NCI-H146 treated with DMSO at 0.1 percent for 48 hours (cell line): ENCODE measurements at regions not wholly inside any gene's neighbourhood (a gene's known extent, or its start where the extent isn't known, plus 50 kb on each side); places are given as distances from the start of the nearest gene placed in this dataset.

Experiments used
- DNase-seq: peaks from one replicate; lab custom pipeline; 2025; ENCODE audit not compliant: unreplicated experiment; lab: John Stamatoyannopoulos, UW

- DNase-seq = no peak
These were observed 371.3 kb upstream of the DDHD1 start for GRCh38 chr14:53524391-53524790.

- no peak for DNase-seq
These were observed 370.1 kb upstream of the DDHD1 start for GRCh38 chr14:53523226-53523625.

GRCh38 chr14:53520078-53520928 is 367.2 kb upstream of the DDHD1 start:
- DNase-seq = no peak

DNA sequence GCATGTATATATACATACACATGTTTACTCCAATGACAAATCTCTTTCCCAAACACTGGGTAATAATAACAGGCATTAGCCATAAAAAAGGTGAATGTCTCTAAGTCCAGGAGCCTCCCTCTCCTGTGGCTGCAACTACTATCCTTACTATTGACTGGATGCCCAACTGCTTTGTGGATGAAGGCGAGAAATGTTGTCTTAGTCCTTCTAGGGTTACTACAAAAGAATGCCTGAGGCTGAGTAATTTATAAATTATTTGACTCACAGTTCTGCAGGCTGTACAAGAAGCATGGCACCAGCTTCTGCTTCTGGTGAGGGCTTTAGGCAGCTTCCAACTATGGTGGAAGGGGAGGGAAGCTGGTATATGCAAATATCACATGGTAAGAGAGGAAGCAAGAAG is 366.0 kb upstream of the DDHD1 start:
- no peak for DNase-seq

- DNase-seq = no peak
These were observed 364.3 kb upstream of the DDHD1 start for GRCh38 chr14:53517270-53517960.

DNA sequence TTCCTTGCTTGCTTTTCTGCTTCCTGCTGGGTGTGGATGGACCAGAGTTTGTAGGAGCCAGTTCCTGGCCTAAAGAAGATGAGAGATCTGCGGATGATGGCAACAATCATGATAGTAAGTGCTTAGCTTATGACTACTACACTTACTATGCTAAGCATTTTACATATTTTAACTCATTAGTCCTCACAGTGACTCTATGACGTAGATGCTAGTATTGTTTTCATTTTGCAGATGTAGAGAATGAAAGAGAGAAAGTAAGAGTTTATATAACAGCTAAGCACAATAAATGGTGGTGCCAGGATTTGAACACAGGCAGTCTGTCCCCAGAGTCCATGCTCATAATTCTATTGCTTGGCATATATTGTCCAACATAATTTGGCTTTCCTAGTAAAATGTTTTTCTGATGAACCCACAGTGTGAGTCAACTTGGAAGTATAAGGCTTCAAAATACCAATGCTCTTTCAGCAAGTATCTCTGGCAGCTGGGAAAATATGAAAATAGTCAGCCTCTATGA is 363.2 kb upstream of the DDHD1 start:
- DNase-seq = no peak

GRCh38 chr14:53515276-53515675 is 362.2 kb upstream of the DDHD1 start:
- DNase-seq = no peak

DNA sequence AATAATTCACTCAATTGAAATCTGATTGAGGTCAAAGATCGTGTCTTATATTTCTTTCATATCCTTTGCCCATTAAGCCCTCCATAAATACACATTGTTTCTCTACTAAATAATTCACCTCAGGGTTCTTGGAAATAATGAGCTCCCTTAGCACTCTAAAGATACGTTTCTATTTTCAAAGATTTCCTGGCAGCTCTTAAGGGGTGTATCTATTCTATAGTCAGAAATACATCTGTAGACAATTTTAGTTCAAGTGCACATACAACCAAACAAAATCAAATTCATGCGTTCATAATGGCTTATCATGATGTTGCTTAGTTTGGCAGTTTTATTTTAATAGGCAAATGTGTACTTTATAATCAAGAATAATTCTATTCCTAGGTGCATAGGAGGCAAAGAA is 361.1 kb upstream of the DDHD1 start:
- no peak for DNase-seq

DNA sequence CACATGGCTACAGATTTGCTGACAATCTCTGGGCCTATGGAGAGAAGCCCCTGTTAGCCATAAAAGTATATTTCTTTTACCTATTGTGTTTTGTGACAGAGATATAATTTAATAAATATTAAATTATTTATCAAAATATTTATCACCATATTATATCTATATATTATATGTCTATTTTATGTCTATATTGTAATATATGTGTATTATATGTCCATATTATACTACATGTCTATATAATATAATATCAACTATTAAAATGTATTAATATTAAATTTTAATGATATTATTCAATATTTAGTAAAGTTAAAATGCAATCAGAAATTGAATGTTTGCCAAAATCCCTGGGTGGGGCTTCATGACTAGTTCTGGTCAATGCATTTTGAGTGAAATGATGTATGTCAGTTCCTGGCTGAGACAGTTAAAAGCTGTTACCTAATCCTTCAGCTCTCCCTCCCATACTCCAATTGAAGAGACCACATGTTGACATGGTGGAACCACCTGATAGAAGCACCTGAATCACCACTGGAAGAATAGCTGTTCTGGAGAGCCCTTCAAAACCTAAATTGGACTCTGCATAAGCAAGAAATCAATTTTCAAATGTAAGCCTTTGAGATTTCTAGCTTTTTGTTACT is 357.3 kb upstream of the DDHD1 start:
- DNase-seq = no peak

DNA sequence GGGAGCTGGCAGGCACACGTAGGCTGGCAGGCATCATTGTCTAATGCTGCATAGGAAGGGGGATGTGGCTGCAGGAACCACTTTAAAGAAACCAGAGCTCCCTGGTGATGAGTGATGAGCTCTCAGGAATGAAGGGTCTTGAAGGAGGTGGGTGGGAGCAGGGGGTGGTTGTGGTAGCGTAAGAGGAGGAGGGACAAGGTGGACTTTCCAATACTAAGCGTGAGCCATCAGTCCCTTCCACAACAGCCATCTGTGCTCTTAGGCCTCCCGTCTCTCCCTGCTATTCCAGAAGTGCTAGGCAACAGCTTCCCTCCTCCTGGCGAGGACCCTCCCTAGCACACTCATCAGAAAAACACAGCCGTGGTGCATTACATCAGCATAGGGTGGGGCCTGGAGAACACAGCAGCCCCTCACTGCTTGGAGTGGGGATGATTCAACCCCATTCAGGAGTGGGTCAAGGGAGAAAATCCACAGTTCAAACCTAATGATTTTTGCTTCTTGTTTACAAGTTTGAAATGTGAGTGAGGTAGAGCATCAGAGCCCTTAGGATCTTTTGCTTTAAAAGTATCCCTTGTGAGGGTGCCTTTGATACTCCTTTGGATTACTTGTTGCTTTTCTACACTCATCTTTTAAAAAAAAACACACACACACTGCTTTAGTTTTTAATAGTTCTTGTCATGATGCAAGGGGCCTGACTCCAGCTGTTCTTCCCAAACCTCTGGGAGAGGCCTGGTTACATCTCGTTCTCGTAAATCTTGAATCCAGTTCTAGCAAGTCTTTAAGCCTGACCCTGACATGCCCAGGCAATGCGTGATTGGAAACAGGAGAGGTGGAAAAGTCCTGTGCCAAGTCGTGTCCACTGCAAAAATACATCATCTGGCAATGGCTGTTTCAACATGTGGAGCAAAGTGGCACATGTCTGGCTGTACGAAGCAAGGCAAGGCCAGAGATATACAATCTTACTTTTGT is 356.4 kb upstream of the DDHD1 start:
- no peak for DNase-seq

DNA sequence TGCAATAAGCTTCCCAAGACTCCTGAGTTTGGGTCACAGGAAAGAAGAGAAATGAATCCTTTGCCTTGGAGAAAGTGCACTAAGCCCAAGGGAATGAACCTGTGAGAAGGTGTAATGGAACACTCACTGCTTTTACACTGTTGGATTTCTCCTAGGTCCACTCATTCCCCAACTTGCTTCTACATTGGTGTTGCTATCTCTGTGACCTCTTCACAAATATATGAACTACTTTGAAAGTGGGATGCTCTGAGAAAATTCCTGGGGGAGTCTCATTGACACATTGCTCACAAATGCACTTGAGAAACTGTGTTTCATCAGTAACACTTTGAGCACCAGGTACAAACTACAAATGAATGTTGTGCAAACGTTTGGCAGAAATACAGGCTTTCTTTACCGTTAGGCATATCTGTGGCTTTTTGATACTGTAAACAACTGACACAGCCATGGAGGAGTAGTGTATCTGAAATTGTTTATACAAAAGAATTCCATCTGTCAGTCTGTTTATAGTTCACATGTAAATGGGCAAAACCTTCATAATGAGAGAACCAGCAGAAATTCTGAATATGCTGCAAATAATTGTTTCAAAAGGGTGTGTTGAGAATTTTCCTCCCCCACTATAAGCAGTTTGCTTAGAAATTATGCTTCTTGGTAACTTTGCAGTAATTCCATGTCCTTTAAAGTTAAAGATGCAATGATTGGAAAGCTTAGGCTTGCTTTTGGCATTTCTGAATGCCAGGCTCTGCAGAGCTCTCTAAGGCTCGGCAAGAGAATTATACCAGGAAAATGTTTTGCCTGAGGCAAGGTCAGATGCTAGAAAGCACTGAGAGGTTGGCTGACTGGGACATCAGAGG is 348.5 kb upstream of the DDHD1 start:
- DNase-seq = no peak

GRCh38 chr14:53500191-53500590 is 347.1 kb upstream of the DDHD1 start:
- DNase-seq = no peak

- no peak for DNase-seq
These were observed 343.5 kb upstream of the DDHD1 start for GRCh38 chr14:53496668-53497067.

- no peak for DNase-seq
These were observed 342.8 kb upstream of the DDHD1 start for GRCh38 chr14:53495846-53496343.

DNA sequence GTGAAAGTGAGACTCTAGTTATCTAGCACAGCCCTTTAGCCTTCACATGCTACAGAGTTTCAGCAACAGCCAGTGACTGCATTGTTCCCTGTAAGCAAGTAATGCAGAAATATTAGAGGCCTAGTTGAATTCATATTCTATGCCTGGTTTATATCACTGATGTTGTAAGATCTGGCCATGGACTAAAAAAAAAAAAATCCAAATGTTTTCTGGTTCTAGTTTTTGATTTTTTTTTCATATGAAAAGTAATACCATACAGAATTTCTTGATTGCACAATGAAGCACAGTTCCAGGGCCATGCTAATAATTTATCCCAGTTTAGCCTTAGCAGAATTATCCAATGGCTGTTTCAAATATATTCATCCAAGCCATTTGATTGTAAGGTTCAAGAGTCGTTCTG is 341.5 kb upstream of the DDHD1 start:
- DNase-seq = no peak

- DNase-seq = no peak
These were observed 340.7 kb upstream of the DDHD1 start for GRCh38 chr14:53493860-53494259.

DNA sequence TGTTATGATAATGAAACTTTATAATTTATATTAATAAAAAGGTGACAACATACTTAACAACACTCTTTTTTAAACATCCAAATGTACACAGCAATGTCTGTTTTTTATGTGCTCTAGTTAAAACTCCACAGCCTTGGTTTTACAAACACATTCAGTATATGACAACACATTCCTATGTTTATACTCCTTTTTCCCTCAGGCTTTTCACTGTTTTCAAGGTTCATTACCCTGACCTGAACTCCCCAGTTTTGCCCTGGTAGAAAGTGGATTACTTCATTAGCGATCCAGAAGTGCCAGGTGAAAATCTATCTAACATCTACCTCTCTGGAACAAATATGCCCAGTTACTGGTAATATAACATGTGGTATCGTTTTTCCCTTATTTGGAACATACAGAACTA is 340.2 kb upstream of the DDHD1 start:
- no peak for DNase-seq

DNA sequence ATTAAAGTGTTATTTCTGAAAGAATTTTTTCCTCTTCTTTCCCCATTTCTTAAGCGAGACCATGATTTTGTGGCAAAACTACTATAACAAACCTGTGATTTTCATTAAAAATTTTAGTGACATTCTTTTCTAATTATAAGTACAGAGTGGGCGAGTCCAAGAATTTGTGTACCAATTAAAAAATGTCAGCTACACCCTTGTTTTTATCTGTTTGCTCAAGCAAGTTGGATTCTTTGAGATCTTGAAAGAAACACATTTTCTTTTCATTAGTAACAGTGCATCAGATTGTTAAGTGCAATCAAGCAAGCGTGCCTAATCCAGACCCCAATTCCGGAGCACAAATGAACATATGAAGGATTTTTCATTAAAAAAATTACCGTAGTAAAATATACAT is 338.8 kb upstream of the DDHD1 start:
- no peak for DNase-seq

DNA sequence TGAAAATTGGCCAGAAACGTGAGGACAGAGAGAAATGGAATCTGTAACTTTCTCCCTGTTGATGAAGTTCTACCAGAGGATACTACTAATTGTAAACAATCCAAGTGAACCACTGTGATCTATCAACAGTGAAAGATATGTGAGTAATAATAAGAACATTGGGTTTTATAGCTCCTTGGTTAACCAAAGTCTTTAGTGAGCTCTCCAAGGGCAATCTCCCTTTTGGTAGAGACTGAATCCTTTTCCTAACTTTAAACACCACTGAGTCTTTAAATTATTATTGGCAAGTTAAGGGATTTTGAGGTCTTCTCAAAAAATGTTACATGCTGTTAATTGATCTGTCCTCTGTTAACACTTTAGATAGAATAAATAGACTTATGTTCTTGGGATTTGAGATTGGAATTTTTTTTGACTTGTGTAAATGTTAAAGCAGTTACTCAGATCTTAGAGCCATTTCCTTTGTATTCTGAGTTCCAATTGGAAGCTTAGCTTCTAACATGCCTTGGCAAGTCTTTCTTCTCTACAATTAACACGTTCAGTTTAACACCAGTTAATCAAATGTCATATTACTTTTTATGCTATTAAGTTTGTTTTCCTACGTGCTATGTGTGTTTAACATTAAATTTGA is 338.2 kb upstream of the DDHD1 start:
- no peak for DNase-seq
